Lower lobe of right lung (tissue), 2 donors: ENCODE measurements at regions not wholly inside any gene's neighbourhood (a gene's known extent, or its start where the extent isn't known, plus 50 kb on each side); places are given as distances from the start of the nearest gene placed in this dataset.

ENCODE experiments used
- ATAC-seq, 2 donors: fragments of 200-7000 bp; cut with Tn5 transposase; one replicate each; pipeline ENCODE4 v1.9.1; 2020 to 2022; ENCODE audit warnings: mild to moderate bottlenecking in 2 of 2, moderate library complexity in 2 of 2
- DNase-seq: peaks from one replicate; pipeline ENCODE4 v3.0.0-alpha.2; 2020
- H3K27ac ChIP-seq: fragments of 200-600 bp; one replicate; pipeline ENCODE4 v1.8.0; 2022
- H3K27me3 ChIP-seq: fragments of 200-600 bp; one replicate; pipeline ENCODE4 v1.8.0; 2022; ENCODE audit warnings: low read depth
- H3K36me3 ChIP-seq: fragments of 200-600 bp; one replicate; pipeline ENCODE4 v1.8.0; 2022; ENCODE audit warnings: mild to moderate bottlenecking
- H3K4me1 ChIP-seq: fragments of 200-600 bp; one replicate; pipeline ENCODE4 v1.8.0; 2022
- H3K4me3 ChIP-seq: fragments of 200-600 bp; one replicate; pipeline ENCODE4 v1.8.0; 2022; ENCODE audit warnings: mild to moderate bottlenecking
- H3K9me3 ChIP-seq: fragments of 200-600 bp; one replicate; pipeline ENCODE4 v1.8.0; 2022
- CTCF ChIP-seq: fragments of 200-600 bp; IDR thresholded peaks from one replicate; pipeline ENCODE4 v1.8.0; 2022; ENCODE audit warnings: antibody characterized with exemption, mild to moderate bottlenecking
- intact Hi-C: fragments of 100-400 bp; cut with DNase I; formaldehyde crosslinking; loops from one replicate; pipeline ENCODE4 v1.11.0; 2022
- donor health status: DM: no; HTN: yes; CAD: no; lungs with severe emphysema.

- H3K4me3 ChIP-seq = no peak overlapping the region
- TF ChIP-seq CTCF = no peak
- H3K36me3 ChIP-seq = no peaks in the 10 kb centered on the region
- H3K4me1 ChIP-seq = no peaks in the 10 kb centered on the region
- ATAC-seq = no peak
- intact Hi-C loops = no loop called here
- H3K27ac ChIP-seq = no peak overlapping the region
- H3K27me3 ChIP-seq = no peaks in the 10 kb centered on the region
- H3K9me3 ChIP-seq = no peaks in the 10 kb centered on the region
- DNase-seq = no peak
These were observed 162.3 kb upstream of the CCDC68 start for GRCh38 chr18:55121397-55122170.

GRCh38 chr18:55120896-55121295 is 161.6 kb upstream of the CCDC68 start:
- intact Hi-C loops = no loop called here
- Histone ChIP-seq H3K27ac (no peak overlapping the region), H3K36me3 (no peaks in the 10 kb centered on the region), H3K9me3 (no peaks in the 10 kb centered on the region), H3K4me1 (no peaks in the 10 kb centered on the region), H3K27me3 (no peaks in the 10 kb centered on the region), H3K4me3 (no peak overlapping the region)
- no peak for TF ChIP-seq CTCF
- ATAC-seq (no peak), DNase-seq (no peak)

- Histone ChIP-seq H3K36me3 (no peaks in the 10 kb centered on the region), H3K27me3 (no peaks in the 10 kb centered on the region), H3K9me3 (no peaks in the 10 kb centered on the region), H3K4me1 (no peaks in the 10 kb centered on the region), H3K4me3 (no peak overlapping the region), H3K27ac (no peak overlapping the region)
- TF ChIP-seq CTCF = no peak
- ATAC-seq (no peak), DNase-seq (no peak)
- intact Hi-C loops = no loop called here
These were observed 160.2 kb upstream of the CCDC68 start for GRCh38 chr18:55119434-55119833.

- DNase-seq (no peak), ATAC-seq (no peak)
- intact Hi-C loops = no loop called here
- no peak for TF ChIP-seq CTCF
- no peak overlapping the region for H3K27ac ChIP-seq
- no peaks in the 10 kb centered on the region for H3K27me3 ChIP-seq
- no peaks in the 10 kb centered on the region for H3K36me3 ChIP-seq
- H3K9me3 ChIP-seq = no peaks in the 10 kb centered on the region
- no peak overlapping the region for H3K4me3 ChIP-seq
- H3K4me1 ChIP-seq = no peaks in the 10 kb centered on the region
These were observed 159.8 kb upstream of the CCDC68 start for GRCh38 chr18:55119016-55119415.

- no peaks in the 10 kb centered on the region for H3K9me3 ChIP-seq
- H3K4me3 ChIP-seq = no peak overlapping the region
- no peak overlapping the region for H3K27ac ChIP-seq
- no peak for ATAC-seq
- no peaks in the 10 kb centered on the region for H3K36me3 ChIP-seq
- no peaks in the 10 kb centered on the region for H3K4me1 ChIP-seq
- no peak for TF ChIP-seq CTCF
- DNase-seq = no peak
- no peaks in the 10 kb centered on the region for H3K27me3 ChIP-seq
- intact Hi-C loops = no loop called here
These were observed 157.6 kb upstream of the CCDC68 start for GRCh38 chr18:55116863-55117262.
